Mesenchymal stem cell (in vitro differentiated cells and primary cell): ENCODE measurements at regions not wholly inside any gene's neighbourhood (a gene's known extent, or its start where the extent isn't known, plus 50 kb on each side); places are given as distances from the start of the nearest gene placed in this dataset.

ENCODE experiments used
- DNase-seq: peaks from one replicate; pipeline ENCODE4 v3.0.0-alpha.2; 2013
- H2AFZ ChIP-seq: one replicate; pipeline ENCODE4 v1.6.1; 2013; ENCODE audit warnings: low read depth, mild to moderate bottlenecking, control low read depth, inconsistent platforms, low read length, moderate library complexity
- H2AK5ac ChIP-seq: 2 replicates; pipeline ENCODE4 v1.6.1; 2013; ENCODE audit warnings: low read length, moderate library complexity, mild to moderate bottlenecking, inconsistent platforms; ENCODE audit not compliant: severe bottlenecking
- H2BK120ac ChIP-seq: one replicate; pipeline ENCODE4 v1.6.1; 2013; ENCODE audit warnings: low read depth, mild to moderate bottlenecking, inconsistent platforms, low read length, moderate library complexity
- H2BK12ac ChIP-seq, 2 experiments: one replicate each; pipeline ENCODE4 v1.6.1; 2013; ENCODE audit warnings: inconsistent platforms in 2 of 2, low read length in 2 of 2, mild to moderate bottlenecking in 2 of 2, moderate library complexity in 2 of 2, control low read depth in 1 of 2
- H2BK15ac ChIP-seq: one replicate; pipeline ENCODE4 v1.6.1; 2013; ENCODE audit warnings: mild to moderate bottlenecking, low read depth, inconsistent platforms; ENCODE audit not compliant: poor library complexity, severe bottlenecking
- H2BK5ac ChIP-seq: 2 replicates; pipeline ENCODE4 v1.6.1; 2013; ENCODE audit warnings: low read depth, mild to moderate bottlenecking, low read length, control low read depth, inconsistent platforms; ENCODE audit not compliant: poor library complexity, severe bottlenecking
- H3K14ac ChIP-seq, 2 experiments: one replicate each; pipeline ENCODE4 v1.6.1; 2013; ENCODE audit warnings: inconsistent platforms in 2 of 2, low read length in 2 of 2, control low read depth in 1 of 2, mild to moderate bottlenecking in 1 of 2, moderate library complexity in 1 of 2
- H3K18ac ChIP-seq, 2 experiments: one replicate each; pipeline ENCODE4 v1.6.1; 2013; ENCODE audit warnings: inconsistent platforms in 2 of 2, low read length in 2 of 2, control low read depth in 1 of 2, low read depth in 1 of 2, mild to moderate bottlenecking in 1 of 2
- H3K23ac ChIP-seq, 2 experiments: one replicate each; pipeline ENCODE4 v1.6.1; 2013; ENCODE audit warnings: inconsistent platforms in 2 of 2, low read length in 2 of 2, mild to moderate bottlenecking in 2 of 2, moderate library complexity in 2 of 2, control low read depth in 1 of 2
- H3K27ac ChIP-seq: 2 replicates; pipeline ENCODE4 v1.5.1; 2013; ENCODE audit warnings: mild to moderate bottlenecking, moderate library complexity, low read length, control low read depth, inconsistent platforms; ENCODE audit not compliant: poor library complexity, severe bottlenecking
- H3K27me3 ChIP-seq, 2 experiments: 2 replicates each; pipeline versions ENCODE4 v1.6.1 to v1.7.0; 2013; ENCODE audit warnings: low read length in 2 of 2, mild to moderate bottlenecking in 2 of 2, moderate library complexity in 2 of 2, control low read depth in 1 of 2, inconsistent platforms in 1 of 2; ENCODE audit not compliant: control insufficient read depth in 1 of 2, insufficient read depth in 1 of 2
- H3K36me3 ChIP-seq, 2 experiments: 2 replicates each; pipeline versions ENCODE4 v1.6.1 to v1.7.0; 2013; ENCODE audit warnings: low read length in 2 of 2, control low read depth in 1 of 2, inconsistent platforms in 1 of 2, low read depth in 1 of 2, mild to moderate bottlenecking in 1 of 2; ENCODE audit not compliant: insufficient read depth in 2 of 2, control insufficient read depth in 1 of 2
- H3K4ac ChIP-seq, 2 experiments: one replicate each; pipeline ENCODE4 v1.6.1; 2013; ENCODE audit warnings: inconsistent platforms in 2 of 2, low read length in 2 of 2, mild to moderate bottlenecking in 2 of 2, moderate library complexity in 2 of 2, control low read depth in 1 of 2, low read depth in 1 of 2
- H3K4me1 ChIP-seq: 2 replicates; pipeline ENCODE4 v1.6.1; 2013; ENCODE audit warnings: low read depth, low read length, control low read depth; ENCODE audit not compliant: control insufficient read depth, insufficient read depth
- H3K4me2 ChIP-seq: 2 replicates; pipeline ENCODE4 v1.6.1; 2013; ENCODE audit warnings: low read length, mild to moderate bottlenecking, inconsistent platforms; ENCODE audit not compliant: poor library complexity, severe bottlenecking
- H3K4me3 ChIP-seq, 2 experiments: 2 replicates each; pipeline versions ENCODE4 v1.5.1 to v1.7.0; 2013; ENCODE audit warnings: low read length in 2 of 2, mild to moderate bottlenecking in 2 of 2, control low read depth in 1 of 2, low read depth in 1 of 2; ENCODE audit not compliant: insufficient read depth in 1 of 2
- H3K79me1 ChIP-seq: replicated peaks from 2 replicates; pipeline ENCODE4 v1.6.1; 2013; ENCODE audit warnings: mild to moderate bottlenecking, control low read depth, low read length, inconsistent platforms; ENCODE audit not compliant: poor library complexity, severe bottlenecking
- H3K9ac ChIP-seq: 2 replicates; pipeline ENCODE4 v1.7.0; 2013; ENCODE audit warnings: mild to moderate bottlenecking, low read length, moderate library complexity
- H3K9me3 ChIP-seq: 2 replicates; pipeline ENCODE4 v1.7.0; 2013; ENCODE audit warnings: mild to moderate bottlenecking, low read length; ENCODE audit not compliant: control insufficient read depth
- H4K8ac ChIP-seq: one replicate; pipeline ENCODE4 v1.6.1; 2013; ENCODE audit warnings: inconsistent platforms, mild to moderate bottlenecking, low read length, moderate library complexity
- H4K91ac ChIP-seq: one replicate; pipeline ENCODE4 v1.6.1; 2013; ENCODE audit warnings: mild to moderate bottlenecking, low read length, inconsistent platforms
- WGBS: methylation state at CpG from one replicate; pipeline ENCODE4 v1.1.7; 2013; ENCODE audit warnings: mixed read lengths; 5-methylcytosine and 5-hydroxymethylcytosine counted together

GRCh38 chr3:74346896-74347295 lies 267.6 kb downstream of the CNTN3 start:
- H3K27me3 ChIP-seq = no peaks in the 10 kb centered on the region
- no peak overlapping the region for H2BK120ac ChIP-seq
- no peak overlapping the region for H2BK5ac ChIP-seq
- DNase-seq = no peak
- H3K18ac ChIP-seq = no peak overlapping the region
- no peak overlapping the region for H2AFZ ChIP-seq
- H2BK15ac ChIP-seq = no peak overlapping the region
- H3K4me3 ChIP-seq = no peak overlapping the region
- H2BK12ac ChIP-seq = no peak overlapping the region
- no peaks in the 10 kb centered on the region for H3K4me1 ChIP-seq
- 36% methylated on average over 1 of the region's 3 CpGs for WGBS
- no peak overlapping the region for H3K9ac ChIP-seq
- no peaks in the 10 kb centered on the region for H3K9me3 ChIP-seq
- H3K36me3 ChIP-seq = no peaks in the 10 kb centered on the region
- H3K79me1 ChIP-seq = no peaks in the 10 kb centered on the region
- H3K4me2 ChIP-seq = no peak overlapping the region
- no peak overlapping the region for H2AK5ac ChIP-seq
- no peak overlapping the region for H4K91ac ChIP-seq
- H3K27ac ChIP-seq = no peak overlapping the region
- H3K14ac ChIP-seq = no peak overlapping the region
- H3K4ac ChIP-seq = no peak overlapping the region
- H4K8ac ChIP-seq = no peak overlapping the region
- no peak overlapping the region for H3K23ac ChIP-seq

- no peak overlapping the region for H4K91ac ChIP-seq
These were observed 268.8 kb downstream of the CNTN3 start for GRCh38 chr3:74345701-74346100.

DNA sequence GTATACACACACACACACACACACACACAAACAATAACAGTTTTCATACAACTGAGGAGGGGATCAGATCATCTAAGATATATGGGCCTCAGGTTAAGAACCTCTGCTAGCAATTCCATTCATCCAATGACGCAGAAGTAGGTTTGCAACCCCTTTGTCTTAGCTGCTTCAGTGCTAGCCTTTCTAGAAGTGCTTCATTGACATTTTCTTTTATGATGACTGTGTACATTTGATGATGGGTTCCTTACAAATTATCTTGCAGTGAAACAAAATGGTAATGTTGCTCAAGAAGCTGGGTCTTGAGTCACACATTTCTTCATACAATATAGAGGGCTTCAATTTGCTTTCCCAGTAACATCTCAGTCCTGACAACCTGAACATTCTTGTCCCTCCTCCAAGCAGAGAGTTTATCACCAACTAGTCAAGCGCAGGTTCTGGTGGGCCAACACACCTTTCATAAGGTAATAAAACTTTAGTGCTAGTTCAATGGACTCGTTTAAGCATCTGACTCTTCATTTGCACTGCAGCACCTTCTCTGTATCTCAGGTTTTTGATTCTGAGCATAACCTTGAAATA lies 269.5 kb downstream of the CNTN3 start:
- Histone ChIP-seq H2AFZ (no peak overlapping the region), H3K9ac (no peak overlapping the region), H3K4ac (no peak overlapping the region), H3K4me3 (no peak overlapping the region), H4K91ac (no peak overlapping the region), H2AK5ac (no peak overlapping the region), H2BK120ac (no peak overlapping the region), H3K14ac (no peak overlapping the region), H2BK5ac (no peak overlapping the region), H2BK15ac (no peak overlapping the region), H3K23ac (no peak overlapping the region), H3K79me1 (no peaks in the 10 kb centered on the region), H3K9me3 (no peaks in the 10 kb centered on the region), H3K4me1 (no peaks in the 10 kb centered on the region), H4K8ac (no peak overlapping the region), H3K27me3 (no peaks in the 10 kb centered on the region), H3K36me3 (no peaks in the 10 kb centered on the region), H3K27ac (no peak overlapping the region), H2BK12ac (no peak overlapping the region), H3K4me2 (no peak overlapping the region), H3K18ac (no peak overlapping the region)
- DNase-seq = no peak
- WGBS = 58% methylated on average over 3 of the region's 3 CpGs

More at GRCh38 chr3:74345701-74346100, 268.8 kb downstream of the CNTN3 start:
- Histone ChIP-seq H4K8ac (no peak overlapping the region), H3K9me3 (no peaks in the 10 kb centered on the region), H2BK5ac (no peak overlapping the region), H3K9ac (no peak overlapping the region), H3K79me1 (no peaks in the 10 kb centered on the region), H3K4me3 (no peak overlapping the region), H3K4ac (no peak overlapping the region), H2BK15ac (no peak overlapping the region), H3K36me3 (no peaks in the 10 kb centered on the region), H3K23ac (no peak overlapping the region), H2AFZ (no peak overlapping the region), H3K27me3 (no peaks in the 10 kb centered on the region), H2BK120ac (no peak overlapping the region), H3K14ac (no peak overlapping the region), H3K27ac (no peak overlapping the region), H3K18ac (no peak overlapping the region), H2BK12ac (no peak overlapping the region), H3K4me1 (no peaks in the 10 kb centered on the region), H2AK5ac (no peak overlapping the region), H3K4me2 (no peak overlapping the region)
- no CpG with 5 or more reads among the region's 2 CpGs for WGBS
- no peak for DNase-seq

DNA sequence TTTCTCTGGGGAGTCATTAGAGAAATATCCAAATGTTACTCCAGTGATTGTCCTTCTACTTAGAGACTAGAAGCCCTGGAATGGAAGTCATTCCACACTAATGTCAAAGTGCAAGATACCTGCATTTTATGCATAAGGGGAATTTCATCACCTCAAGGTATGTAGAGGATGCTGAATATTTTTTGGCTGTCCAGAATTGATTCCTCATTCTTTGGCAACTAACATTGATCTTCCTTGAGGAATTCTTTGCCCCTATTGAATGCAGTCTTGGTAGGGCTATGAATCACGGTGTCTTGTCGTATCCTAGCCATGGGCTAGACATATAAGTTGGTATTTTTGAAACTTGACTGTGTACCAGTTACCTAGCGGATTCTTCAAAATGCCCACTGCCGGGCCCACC lies 271.1 kb downstream of the CNTN3 start:
- Histone ChIP-seq H3K9me3 (no peaks in the 10 kb centered on the region), H3K4me1 (no peaks in the 10 kb centered on the region), H2BK5ac (no peak overlapping the region), H3K36me3 (no peaks in the 10 kb centered on the region), H2BK120ac (no peak overlapping the region), H3K27ac (no peak overlapping the region), H4K8ac (no peak overlapping the region), H2AK5ac (no peak overlapping the region), H4K91ac (no peak overlapping the region), H2BK15ac (no peak overlapping the region), H3K14ac (no peak overlapping the region), H3K4me2 (no peak overlapping the region), H3K23ac (no peak overlapping the region), H3K79me1 (no peaks in the 10 kb centered on the region), H2BK12ac (no peak overlapping the region), H3K27me3 (no peaks in the 10 kb centered on the region), H2AFZ (no peak overlapping the region), H3K4ac (no peak overlapping the region), H3K9ac (no peak overlapping the region), H3K4me3 (no peak overlapping the region), H3K18ac (no peak overlapping the region)
- DNase-seq = no peak
- WGBS = 78% methylated on average over 4 of the region's 4 CpGs
